HL-60 (cell line): ENCODE measurements at regions not wholly inside any gene's neighbourhood (a gene's known extent, or its start where the extent isn't known, plus 50 kb on each side); places are given as distances from the start of the nearest gene placed in this dataset.

Experiments used
- DNase-seq, 2 experiments: peaks; one replicate each; pipeline ENCODE4 v3.0.0-alpha.2; 2010 to 2020; ENCODE audit warnings: low read depth in 1 of 2, low spot score in 1 of 2
- H3K27ac ChIP-seq: fragments of 250-450 bp; sonication (Bioruptor Pico); replicated peaks from 2 replicates; pipeline ENCODE4 v1.5.1; 2020; ENCODE audit warnings: mild to moderate bottlenecking, moderate library complexity
- H3K27me3 ChIP-seq: fragments of 250-450 bp; sonication (Bioruptor Pico); 2 replicates; pipeline ENCODE4 v1.5.1; 2021; ENCODE audit warnings: mild to moderate bottlenecking, moderate library complexity; ENCODE audit not compliant: insufficient read depth, poor library complexity, severe bottlenecking
- H3K4me3 ChIP-seq: replicated peaks from 2 replicates; pipeline ENCODE4 v1.5.1; 2011; ENCODE audit warnings: mild to moderate bottlenecking, control low read depth, low read length; ENCODE audit not compliant: insufficient read depth
- CTCF ChIP-seq: IDR thresholded peaks from one replicate; pipeline ENCODE4 v1.5.1; 2011; ENCODE audit warnings: low read length, control low read depth, inconsistent platforms; ENCODE audit not compliant: insufficient read depth
- GABPA ChIP-seq: IDR thresholded peaks from 2 replicates; pipeline ENCODE4 v1.6.1; 2012; ENCODE audit warnings: low read depth
- POLR2AphosphoS5 ChIP-seq: IDR thresholded peaks from 2 replicates; pipeline ENCODE4 v1.6.1; 2012; ENCODE audit warnings: low read depth
- REST ChIP-seq: IDR thresholded peaks from 2 replicates; pipeline ENCODE4 v1.6.1; 2012; ENCODE audit warnings: low read depth; ENCODE audit not compliant: insufficient replicate concordance
- SPI1 ChIP-seq: IDR thresholded peaks from 2 replicates; pipeline ENCODE4 v1.6.1; 2012; ENCODE audit warnings: low read depth, mild to moderate bottlenecking, borderline replicate concordance

DNA sequence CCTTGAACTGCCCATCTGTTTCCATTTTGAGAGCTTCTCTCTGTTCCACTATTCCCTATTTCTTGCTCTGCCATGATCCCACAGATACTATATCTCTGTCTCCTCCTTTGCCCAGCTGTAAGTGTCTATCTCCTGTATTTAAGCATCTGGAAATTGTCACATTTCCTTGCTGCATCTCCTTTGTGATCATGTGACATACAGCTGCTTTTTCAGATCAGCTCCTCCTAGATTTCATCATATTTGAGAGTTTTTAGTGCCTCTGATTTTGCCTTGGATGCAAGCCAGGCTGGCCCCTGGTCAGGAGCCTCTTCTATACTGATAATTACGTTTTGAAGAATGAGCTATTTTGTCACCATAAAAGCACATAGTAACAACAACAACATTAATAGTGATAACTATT, 131.7 kb upstream of the TNP1 start:
- Histone ChIP-seq H3K27ac (no peak overlapping the region), H3K27me3 (no peaks in the 10 kb centered on the region), H3K4me3 (no peak overlapping the region)
- no peak for DNase-seq
- TF ChIP-seq CTCF = no peak
- no peak for TF ChIP-seq REST
- TF ChIP-seq GABPA = no peak

GRCh38 chr2:216989340-216990129, 129.7 kb upstream of the TNP1 start:
- no peak overlapping the region for H3K4me3 ChIP-seq
- H3K27me3 ChIP-seq = no peaks in the 10 kb centered on the region
- no peak overlapping the region for H3K27ac ChIP-seq
- no peak for DNase-seq
- TF ChIP-seq POLR2AphosphoS5 (no peak), REST (no peak), SPI1 (no peak), CTCF (no peak), GABPA (no peak)

DNA sequence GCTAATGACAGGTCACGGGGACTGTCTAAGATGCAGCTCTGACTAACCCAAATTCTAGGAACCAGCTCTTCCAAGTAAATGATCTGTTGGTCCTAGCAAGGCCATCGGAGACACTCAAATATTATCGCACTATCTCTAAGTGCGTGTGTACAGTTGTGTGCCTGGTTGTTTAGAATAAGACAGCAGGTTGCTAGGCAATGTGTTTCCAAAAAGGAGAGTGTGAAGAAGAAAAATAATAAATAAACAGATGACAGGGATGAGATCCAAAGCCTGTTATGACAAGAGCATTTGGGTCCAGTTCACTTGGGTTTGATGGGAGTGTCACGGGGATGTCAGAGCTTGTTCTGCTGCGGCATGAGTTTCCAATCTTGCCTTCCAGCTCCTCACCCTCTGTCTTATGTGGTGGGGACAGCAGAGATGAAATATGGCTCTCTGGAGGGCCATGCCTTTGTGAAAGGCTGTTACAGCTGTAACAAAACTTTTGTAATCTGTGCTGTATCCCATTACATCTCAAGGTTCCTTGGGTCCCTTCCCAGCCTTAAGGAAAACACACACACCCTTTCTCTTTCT, 127.5 kb upstream of the TNP1 start:
- Histone ChIP-seq H3K27me3 (no peaks in the 10 kb centered on the region), H3K27ac (no peak overlapping the region), H3K4me3 (no peak overlapping the region)
- no peak for DNase-seq
- no peak for TF ChIP-seq REST
- TF ChIP-seq CTCF = no peak
- TF ChIP-seq SPI1 = no peak
